HG03045 (cell line): ENCODE measurements at regions not wholly inside any gene's neighbourhood (a gene's known extent, or its start where the extent isn't known, plus 50 kb on each side); places are given as distances from the start of the nearest gene placed in this dataset.

Source experiments
- ATAC-seq: cut with Tn5 transposase; IDR thresholded peaks from one replicate; pipeline ENCODE4 v1.9.1; 2021; ENCODE audit warnings: mild to moderate bottlenecking, moderate library complexity; ENCODE audit not compliant: unreplicated experiment

DNA sequence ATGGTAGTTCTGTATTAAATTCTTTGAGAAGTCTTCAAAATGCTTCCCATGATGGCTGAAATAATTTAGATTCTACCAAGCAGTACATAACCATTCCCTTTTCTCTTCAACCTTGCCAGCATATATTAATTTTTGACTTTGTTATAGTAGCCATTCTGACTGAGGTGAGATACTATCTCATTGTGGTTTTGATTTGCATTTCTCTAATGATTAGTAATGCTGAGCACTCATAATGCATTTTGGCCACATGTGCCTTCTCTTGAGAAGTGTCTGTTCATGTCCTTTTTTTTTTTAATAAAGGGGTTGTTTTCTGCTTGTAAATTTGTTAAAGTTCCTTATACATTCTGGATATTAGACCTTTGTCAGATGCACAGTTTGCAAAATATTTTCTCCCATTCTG is 173.9 kb downstream of the CALCRL start:
- ATAC-seq: no peak

DNA sequence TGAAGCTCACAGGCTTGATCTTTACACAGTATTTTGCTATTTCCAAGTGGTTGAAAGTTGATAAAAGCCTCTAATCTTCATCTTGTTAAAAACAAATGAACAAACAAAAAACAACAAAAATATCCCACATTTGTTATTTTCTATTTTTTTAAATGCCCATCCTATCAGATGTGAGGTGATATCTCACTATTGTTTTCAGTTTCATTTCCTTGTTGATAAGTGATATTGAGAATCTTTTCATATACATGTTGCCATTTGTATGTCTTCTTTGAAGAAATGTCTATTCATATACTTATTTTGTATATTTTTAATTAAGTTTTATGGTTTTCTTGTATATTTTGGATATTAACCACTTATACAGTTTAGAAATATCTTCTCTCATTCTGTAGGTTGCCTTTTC is 175.8 kb downstream of the CALCRL start:
- no peak for ATAC-seq

DNA sequence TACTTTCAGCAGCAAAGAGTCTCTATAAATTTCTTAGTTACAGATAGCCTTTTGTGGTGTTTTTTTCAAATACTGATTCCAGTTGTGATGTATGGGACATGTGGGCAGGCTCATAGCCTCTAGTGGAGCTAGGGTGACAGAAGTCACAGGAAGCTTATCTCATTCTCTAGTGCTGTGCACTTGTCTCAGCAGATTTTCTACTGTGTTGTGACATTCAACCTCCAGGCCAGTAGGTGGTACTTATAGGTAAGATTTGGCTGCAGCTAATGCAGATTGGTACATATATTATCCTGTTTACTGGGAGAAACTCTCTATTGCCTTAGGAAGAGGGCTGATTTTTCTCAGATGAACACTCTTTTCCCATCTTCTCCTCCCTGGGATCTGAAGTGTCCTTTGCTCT is 176.2 kb downstream of the CALCRL start:
- ATAC-seq: no peak

DNA sequence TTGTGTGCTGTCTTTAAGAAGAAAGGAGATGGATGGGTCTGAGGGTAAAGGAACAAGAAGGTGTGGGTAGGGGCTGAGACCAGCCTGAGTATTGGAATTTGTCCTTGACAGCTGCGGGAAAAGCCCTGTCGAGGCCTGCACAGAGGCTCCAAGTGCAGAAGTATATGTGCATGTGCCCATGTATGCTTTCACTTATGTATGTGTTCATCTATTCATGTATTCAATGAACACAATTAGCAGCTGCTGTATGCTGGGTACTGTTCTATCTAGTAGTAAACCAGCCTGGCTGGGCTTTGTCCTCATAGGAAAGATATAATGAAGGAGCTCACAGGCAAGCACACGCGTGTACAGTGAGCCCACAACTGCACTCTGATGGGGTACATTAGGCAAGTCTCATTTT is 181.4 kb downstream of the CALCRL start:
- no peak for ATAC-seq

DNA sequence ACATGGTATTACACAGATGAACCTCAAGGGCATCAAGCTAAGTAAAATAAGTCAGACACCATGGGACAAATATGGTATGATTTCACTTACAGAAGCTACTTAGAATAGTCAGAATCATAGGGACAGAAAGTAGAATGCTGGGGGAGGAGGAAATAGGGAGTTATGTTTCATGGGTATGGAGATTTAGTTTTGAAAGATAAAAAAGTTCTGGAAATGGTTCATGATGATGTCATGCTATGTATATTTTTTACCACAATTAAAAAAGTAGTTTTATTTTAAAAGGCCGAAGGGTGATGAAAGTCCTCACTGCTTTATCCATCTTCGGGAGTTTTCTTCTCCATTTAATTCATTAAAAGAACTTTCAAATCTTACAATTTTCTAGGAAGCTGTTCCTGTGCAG is 181.9 kb downstream of the CALCRL start:
- ATAC-seq: no peak

DNA sequence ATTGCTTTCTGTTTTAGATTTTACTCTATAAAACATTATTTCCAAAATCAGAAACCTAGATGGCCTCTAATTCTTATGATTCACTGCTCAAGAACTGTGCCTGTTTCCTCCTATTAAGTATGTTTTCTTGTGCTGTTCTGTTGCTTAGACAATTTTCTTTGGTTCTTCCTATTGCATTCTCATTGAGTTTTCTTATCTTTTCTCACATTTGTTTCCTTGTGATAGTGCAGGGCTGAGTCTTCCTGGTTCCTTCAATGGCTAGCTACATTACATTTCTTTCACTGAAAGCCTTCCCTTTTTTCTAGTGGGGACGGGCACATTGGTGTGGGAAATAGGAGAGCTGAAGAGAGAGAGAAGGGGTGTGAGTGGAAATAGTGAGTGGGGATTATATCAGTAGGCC is 183.4 kb downstream of the CALCRL start:
- ATAC-seq: no peak

DNA sequence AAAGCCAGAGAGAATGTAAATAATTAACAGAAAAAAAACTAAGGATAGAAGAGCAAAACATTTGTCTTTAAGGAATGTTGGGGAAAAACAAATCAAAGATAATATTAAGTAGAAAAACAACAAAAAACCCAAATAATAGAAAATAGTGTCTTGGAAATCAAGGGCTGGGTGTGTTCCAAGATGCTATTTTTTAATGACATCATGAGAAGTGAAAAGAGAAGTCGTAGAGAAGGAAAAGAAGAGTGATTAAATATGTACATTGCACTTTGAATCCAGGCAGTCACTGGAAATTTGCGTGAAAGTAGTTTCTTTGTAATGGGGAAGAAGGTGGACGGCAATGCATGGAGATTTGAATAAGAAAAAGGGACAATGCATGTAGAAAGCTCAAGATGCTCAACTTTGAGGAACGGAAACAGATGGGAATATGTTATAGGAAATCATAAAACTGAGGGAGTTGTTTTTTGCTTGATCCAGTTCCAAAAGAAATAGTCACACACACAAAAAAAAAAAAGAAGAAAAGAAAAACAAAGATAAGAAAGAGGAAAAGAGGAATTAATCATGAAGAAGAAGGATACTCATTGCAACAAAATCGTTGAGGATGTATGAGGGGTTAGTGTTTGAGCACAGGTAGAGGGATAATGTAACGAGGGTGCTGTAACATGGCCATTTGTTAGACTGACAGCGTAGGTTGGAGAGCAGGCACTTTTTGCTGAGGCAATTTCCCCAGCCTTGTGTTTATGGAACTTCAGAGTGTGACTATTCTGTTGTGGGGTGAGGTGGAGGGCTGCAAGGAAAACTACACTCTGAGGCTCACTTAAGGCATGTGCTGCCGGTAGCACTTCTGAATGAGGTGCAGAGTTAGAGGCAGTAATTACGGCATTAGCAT is 184.1 kb downstream of the CALCRL start:
- ATAC-seq: no peak

DNA sequence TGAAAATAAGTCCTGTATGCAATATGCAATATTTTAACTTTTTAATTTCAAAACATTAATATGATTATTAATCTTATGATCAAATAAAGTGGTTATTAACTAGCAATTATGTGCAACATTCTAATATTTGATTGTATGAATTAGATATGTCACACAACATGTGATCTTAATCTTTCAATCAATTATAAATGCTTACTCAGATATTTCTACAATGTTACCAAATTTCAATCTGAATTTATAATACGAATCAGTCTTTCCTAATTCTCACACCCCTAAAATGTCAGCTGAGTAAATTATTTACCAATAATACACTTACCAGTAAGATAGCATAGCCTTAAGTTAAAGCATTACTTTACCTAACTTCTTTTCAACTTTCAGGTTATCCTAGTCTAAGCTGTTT is 186.3 kb downstream of the CALCRL start:
- no peak for ATAC-seq

DNA sequence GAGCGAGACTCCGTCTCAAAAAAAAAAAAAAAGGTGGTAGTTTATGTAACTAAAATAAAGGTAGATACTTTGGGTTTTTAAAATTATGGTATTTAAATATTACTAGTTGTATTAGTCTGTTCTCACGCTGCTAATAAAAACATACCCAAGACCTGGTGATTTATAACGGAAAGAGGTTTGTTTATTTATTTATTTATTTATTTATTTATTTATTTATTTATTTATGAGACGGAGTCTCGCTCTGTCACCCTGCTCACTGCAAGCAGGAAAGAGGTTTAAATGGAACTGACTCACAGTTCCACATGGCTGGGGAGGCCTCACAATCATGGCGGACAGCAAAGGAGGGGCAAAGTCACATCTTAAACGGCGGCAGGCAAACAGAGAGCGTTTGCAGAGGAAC is 196.0 kb downstream of the CALCRL start:
- ATAC-seq: no peak

DNA sequence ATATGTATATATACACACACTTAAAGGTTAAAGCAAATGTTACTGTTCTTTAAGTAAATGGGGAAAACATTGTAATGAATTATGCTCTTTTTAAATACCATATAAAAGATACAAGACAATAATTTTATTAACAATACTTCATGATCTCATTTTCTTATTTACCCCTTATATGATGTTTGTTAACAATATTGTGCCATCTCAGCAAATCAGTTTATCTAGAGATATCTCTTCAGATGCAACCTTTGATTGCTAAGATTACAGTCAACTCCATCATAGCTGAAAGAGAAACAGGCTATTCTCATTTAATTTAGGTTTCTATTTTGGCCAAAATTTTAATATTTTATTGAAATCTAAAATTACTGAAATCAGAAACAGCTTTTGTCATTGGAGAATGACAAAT is 197.9 kb downstream of the CALCRL start:
- ATAC-seq: no peak

DNA sequence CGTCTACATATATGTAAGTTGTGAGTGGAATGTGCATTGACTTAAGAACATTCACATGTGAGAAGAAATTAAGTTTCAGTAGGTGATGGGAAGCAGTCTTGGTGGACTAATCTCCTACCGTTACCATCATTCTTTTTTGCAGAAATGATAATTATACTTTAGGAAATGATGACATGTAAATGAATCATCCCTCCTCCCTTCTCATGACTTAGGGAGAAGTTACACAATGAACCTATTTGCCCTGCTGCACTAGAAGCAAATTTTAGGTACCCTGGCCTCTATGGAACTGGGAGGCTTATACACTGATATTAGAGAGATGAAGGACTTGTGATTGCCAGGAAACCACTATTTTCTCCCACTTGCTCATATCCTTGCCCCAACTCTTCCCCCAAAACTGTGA is 214.2 kb downstream of the CALCRL start:
- ATAC-seq: no peak

DNA sequence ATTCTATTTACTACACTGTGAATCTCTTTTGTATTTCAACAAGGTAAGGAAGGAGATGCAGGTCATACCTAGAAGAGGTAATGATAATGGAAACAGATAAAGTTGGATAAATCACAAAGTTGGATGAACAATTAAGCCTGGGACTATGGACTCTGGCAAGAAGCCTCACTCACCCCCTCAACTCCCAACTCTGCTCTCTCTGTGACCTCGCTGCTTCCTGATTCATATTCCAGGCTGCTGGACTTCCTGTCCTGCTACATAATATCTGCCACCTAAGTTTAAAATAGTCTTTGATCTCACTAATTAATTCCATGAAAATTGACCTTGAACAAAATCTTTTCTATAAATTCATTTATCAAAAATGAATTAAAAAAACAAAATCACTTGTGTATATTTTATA is 215.3 kb downstream of the CALCRL start:
- no peak for ATAC-seq

DNA sequence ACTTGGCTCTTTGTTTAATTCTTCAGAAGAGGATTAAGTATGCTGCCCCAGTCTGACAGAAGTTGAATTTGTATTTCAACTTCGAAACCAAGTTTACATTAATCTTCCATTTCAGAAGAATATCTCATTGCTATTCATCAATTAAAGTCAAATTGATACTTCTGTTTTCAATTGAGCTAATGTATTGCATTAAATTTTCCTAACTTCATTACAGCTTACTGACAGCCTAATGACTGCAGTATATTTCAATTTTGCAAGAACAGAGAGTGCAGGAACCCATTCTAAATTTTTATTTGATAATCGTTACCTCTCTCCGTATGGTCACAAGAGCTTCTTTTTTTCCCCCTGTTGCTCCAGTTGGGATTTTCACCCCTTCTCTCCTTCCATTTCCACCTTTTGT is 218.0 kb downstream of the CALCRL start:
- no peak for ATAC-seq

DNA sequence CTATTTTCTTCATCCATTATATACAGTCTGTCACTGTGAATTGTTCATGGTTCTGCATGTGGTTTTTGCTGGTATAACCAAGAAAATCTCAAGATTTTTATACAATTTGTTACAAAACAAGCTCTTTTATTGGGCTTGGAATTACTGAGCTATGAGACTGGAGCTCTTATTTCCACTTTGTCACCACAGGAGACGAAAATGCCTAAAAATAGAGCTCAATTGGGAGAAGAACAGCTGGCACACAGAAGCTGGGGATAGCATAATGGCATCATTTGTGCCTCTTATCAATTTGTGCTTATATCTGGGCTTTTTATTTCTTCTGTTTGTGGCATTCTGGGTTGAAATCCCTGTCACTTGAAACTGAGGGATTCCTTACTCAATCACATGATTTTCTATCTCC is 219.1 kb downstream of the CALCRL start:
- ATAC-seq: no peak

DNA sequence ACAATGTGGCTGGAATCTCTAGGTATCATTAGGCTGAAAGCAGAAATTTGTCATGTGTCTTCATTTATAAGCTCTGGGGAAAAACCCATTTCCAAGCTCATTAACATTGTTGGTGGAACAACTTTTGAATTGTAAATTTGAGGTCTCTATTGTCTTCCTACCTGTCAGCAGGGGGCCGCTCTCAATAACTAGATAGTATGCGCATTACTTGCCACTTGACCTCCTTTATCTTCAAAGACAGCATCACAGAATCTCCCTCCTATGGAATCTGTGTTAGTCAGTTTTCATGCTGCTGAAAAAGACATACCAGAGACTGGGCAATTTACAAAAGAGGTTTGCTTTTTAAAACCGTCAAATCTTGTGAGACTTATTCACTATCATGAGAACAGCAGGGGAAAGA is 223.1 kb downstream of the CALCRL start:
- ATAC-seq: no peak

DNA sequence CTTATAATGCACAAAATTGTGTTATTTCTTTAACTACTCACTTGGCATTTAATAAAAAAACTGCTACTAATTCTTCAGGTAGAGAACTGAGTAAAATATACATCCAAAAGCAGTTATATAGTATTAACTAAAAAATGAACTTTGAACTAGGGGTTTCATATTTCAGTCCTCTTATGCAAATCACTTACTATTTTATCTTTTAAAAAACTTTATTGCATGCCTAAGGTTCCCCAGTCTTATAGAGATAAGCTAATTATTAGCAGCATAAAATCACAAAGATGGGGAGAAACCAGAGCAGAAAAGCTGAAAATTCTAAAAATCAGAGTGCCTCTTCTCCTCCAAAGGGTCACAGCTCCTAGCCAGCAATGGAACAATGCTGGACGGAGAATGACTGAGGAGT is 228.0 kb downstream of the CALCRL start:
- ATAC-seq: no peak

DNA sequence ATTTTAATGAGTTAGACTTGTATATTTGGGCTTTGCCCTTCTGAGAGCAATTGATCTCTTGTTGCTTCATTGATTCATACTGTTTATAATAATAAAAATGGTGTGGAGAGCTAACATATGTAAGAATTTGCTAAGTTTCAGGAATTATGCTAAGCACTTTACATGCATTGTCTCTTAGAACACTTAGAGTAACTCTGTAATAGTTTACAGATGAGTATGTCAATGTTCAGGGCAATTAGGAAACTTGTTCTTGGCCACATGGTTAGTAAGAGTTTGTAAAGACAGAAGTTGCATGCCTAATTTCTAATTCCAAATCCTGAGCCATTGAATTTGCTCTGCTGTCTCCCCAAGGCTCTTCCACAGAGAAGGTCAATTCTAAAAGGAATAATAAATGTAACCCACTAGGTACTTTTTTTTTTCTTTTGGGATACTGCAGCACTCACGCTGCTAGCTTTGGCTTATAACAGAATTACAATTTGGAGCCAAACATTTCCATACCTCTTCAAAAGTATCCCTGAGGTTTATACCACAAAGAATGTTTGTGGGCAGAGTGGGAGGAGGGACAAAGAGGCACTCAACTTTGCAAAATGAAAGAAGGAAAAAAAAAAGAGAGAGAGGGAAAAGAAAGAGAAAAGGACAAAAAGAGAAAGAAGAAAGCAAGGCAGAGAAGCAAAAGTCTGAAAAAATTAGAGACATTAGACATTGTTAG is 232.4 kb downstream of the CALCRL start:
- ATAC-seq: no peak

DNA sequence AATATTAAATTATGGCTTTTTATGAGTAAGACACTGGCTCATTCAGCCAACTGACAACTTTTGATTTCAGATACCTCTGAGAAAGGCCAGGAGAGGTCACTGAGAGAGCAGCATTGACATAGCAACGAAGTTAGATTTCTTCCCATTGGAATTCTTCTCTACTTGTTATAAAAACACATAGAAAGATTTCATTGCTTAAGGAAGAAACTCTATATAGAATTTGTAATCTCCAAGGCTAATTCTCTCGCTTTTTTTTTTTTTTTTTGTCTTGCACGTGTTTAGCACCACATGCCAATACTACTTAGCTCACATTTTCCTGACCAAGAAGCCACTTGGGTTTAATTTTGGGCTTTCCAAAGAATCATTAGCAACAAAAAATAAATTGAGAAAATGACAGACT is 233.7 kb downstream of the CALCRL start:
- no peak for ATAC-seq

DNA sequence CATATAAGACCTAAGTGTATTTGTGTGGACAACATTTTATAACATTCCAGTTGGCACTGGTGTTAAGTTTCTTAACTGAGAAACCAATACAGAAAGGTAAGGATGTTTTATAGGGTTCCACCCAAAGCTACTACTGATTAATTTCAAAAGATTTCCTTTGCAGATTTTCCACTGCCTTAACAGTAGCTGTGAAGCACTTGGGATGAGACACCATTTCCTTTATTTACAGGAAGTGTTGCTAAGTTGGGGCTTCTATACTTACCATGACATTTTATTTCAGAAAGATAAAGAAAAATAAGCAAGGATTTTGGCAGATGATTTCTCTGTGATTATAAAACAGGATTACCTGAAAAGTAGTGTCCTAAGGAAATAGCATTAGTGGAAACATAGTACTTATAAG is 234.3 kb downstream of the CALCRL start:
- no peak for ATAC-seq

DNA sequence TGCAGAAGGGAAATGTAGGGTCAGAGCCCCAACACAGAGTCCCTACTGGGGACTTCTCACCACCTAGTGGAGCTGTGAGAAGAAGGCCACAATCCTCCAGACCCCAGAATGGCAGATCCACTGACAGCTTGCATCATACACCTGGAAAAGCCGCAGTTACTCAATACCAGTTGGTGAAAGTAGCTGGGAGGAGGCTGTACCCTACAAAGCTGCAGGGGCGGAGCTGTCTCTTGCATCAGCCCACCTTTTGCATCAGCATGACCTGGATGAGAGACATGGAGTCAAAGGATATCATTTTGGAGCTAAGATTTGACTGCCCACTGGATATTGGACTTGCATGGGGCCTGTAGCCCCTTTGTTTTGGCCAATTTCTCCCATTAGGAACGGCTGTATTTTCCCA is 237.3 kb downstream of the CALCRL start:
- no peak for ATAC-seq

DNA sequence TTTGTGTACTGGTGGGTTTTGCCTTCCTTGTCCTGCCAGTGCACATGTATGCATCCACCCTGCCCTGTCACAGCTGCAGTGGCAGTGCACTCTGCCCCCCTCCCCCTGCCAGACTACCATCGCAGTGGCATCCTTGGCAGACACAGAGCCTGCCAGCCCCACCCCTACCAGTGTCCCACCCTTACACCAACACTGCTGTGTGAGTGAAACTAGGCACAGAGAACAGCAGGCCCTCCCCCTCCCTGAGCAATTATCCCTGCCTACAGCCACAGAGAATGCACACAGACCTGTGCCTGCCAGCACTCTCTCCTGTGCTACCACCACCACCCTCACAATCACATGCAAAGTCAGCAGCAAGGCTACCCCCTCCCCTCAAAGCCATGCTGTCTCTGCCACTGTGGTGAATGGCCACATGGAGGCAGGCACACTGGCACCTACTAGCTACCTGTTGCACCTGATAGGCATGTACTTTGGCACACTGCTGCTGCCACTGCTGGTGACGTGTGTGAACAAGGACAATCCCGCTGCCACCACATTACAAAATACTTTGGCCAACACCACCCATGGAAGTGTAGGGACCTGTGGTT is 239.8 kb downstream of the CALCRL start:
- no peak for ATAC-seq

DNA sequence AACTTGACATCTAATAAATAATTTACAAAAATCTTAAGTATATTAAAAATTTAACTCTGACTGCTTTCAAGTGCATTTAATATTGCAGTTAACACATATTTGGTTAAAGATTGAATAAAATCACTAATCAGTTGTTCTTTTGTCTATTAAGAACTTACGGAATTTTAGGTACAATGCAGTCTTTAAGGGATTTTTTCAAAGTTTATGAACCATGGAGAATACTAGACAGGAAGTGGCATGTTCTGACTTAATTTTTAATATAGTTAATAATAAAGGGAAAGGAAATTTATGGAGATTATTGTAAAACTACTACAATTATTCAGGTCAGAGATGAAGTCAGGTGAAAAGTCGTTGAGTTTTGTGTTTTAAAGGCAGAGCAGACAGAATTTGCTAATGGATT is 240.9 kb downstream of the CALCRL start:
- no peak for ATAC-seq
